ENCODE measurements at regions not wholly inside any gene's neighbourhood (a gene's known extent, or its start where the extent isn't known, plus 50 kb on each side); places are given as distances from the start of the nearest gene placed in this dataset.

GRCh38 chr12:93072340-93072739, 143.2 kb upstream of the EEA1 start:
- Histone ChIP-seq H3K36me3 (ENCODE audit: control insufficient read depth, insufficient read depth, low read length) (no peaks in the 10 kb centered on the region), H3K4me3 (replicated peaks in 1 of 4; ENCODE audit: control extremely low read depth in 1 of 4, insufficient read depth in 1 of 4, low read depth in 3 of 4, low read length in 4 of 4) (no peak overlapping the region), H3K27me3 (ENCODE audit: control insufficient read depth, insufficient read depth, low read length) (peaks cover 2% of the 10 kb centered on the region), H3K79me2 (ENCODE audit: control insufficient read depth, insufficient read depth, low read length) (no peaks in the 10 kb centered on the region), H3K27ac (ENCODE audit: insufficient read depth, low read length) (no peak overlapping the region), H3K4me1 (ENCODE audit: control insufficient read depth, extremely low read depth, insufficient read depth, low read length) (no peaks in the 10 kb centered on the region), H3K4me2 (ENCODE audit: extremely low read depth, insufficient read depth, low read length) (no peak overlapping the region), H2AFZ (ENCODE audit: low read length) (no peak overlapping the region), H3K9ac (ENCODE audit: insufficient read depth, low read length) (no peak overlapping the region), H3K9me3 (ENCODE audit: control insufficient read depth, insufficient read depth, low read depth, low read length) (no peaks in the 10 kb centered on the region), H4K20me1 (ENCODE audit: control insufficient read depth, extremely low read depth, insufficient read depth, low read length) (no peaks in the 10 kb centered on the region)
- DNase-seq (ENCODE audit: low read depth in 2 of 2): no peak
- no peak for TF ChIP-seq EZH2 (IDR thresholded peaks at IDR 0.05; ENCODE audit: low read length, missing control alignments)
- no peak for TF ChIP-seq CTCF (conservative IDR thresholded peaks at IDR 0.05 in 1 of 2, IDR thresholded peaks at IDR 0.05 in 1 of 2; ENCODE audit: low read depth in 1 of 2, low read length in 2 of 2)

GRCh38 chr12:93073324-93073723, 144.2 kb upstream of the EEA1 start:
- no peak overlapping the region for H3K4me2 ChIP-seq (ENCODE audit: extremely low read depth, insufficient read depth, low read length)
- no peak overlapping the region for H3K9ac ChIP-seq (ENCODE audit: insufficient read depth, low read length)
- H3K4me1 ChIP-seq (ENCODE audit: control insufficient read depth, extremely low read depth, insufficient read depth, low read length): no peaks in the 10 kb centered on the region
- no peak overlapping the region for H2AFZ ChIP-seq (ENCODE audit: low read length)
- H4K20me1 ChIP-seq (ENCODE audit: control insufficient read depth, extremely low read depth, insufficient read depth, low read length): no peaks in the 10 kb centered on the region
- no peaks in the 10 kb centered on the region for H3K79me2 ChIP-seq (ENCODE audit: control insufficient read depth, insufficient read depth, low read length)
- H3K27ac ChIP-seq (ENCODE audit: insufficient read depth, low read length): no peak overlapping the region
- no peaks in the 10 kb centered on the region for H3K9me3 ChIP-seq (ENCODE audit: control insufficient read depth, insufficient read depth, low read depth, low read length)
- no peak overlapping the region for H3K4me3 ChIP-seq (replicated peaks in 1 of 4; ENCODE audit: control extremely low read depth in 1 of 4, insufficient read depth in 1 of 4, low read depth in 3 of 4, low read length in 4 of 4)
- peaks cover 2% of the 10 kb centered on the region for H3K27me3 ChIP-seq (ENCODE audit: control insufficient read depth, insufficient read depth, low read length)
- TF ChIP-seq EZH2 (IDR thresholded peaks at IDR 0.05; ENCODE audit: low read length, missing control alignments): no peak
- TF ChIP-seq CTCF (conservative IDR thresholded peaks at IDR 0.05 in 1 of 2, IDR thresholded peaks at IDR 0.05 in 1 of 2; ENCODE audit: low read depth in 1 of 2, low read length in 2 of 2): no peak
- DNase-seq (ENCODE audit: low read depth in 2 of 2): no peak
- H3K36me3 ChIP-seq (ENCODE audit: control insufficient read depth, insufficient read depth, low read length): no peaks in the 10 kb centered on the region

GRCh38 chr12:93078059-93078458, 149.0 kb upstream of the EEA1 start:
- Histone ChIP-seq H3K4me1 (ENCODE audit: control insufficient read depth, extremely low read depth, insufficient read depth, low read length) (no peaks in the 10 kb centered on the region), H2AFZ (ENCODE audit: low read length) (no peak overlapping the region), H3K27ac (ENCODE audit: insufficient read depth, low read length) (no peak overlapping the region), H3K36me3 (ENCODE audit: control insufficient read depth, insufficient read depth, low read length) (no peaks in the 10 kb centered on the region), H3K4me3 (replicated peaks in 1 of 4; ENCODE audit: control extremely low read depth in 1 of 4, insufficient read depth in 1 of 4, low read depth in 3 of 4, low read length in 4 of 4) (no peak overlapping the region), H3K9ac (ENCODE audit: insufficient read depth, low read length) (no peak overlapping the region), H3K79me2 (ENCODE audit: control insufficient read depth, insufficient read depth, low read length) (no peaks in the 10 kb centered on the region), H3K4me2 (ENCODE audit: extremely low read depth, insufficient read depth, low read length) (no peak overlapping the region), H3K27me3 (ENCODE audit: control insufficient read depth, insufficient read depth, low read length) (no peaks in the 10 kb centered on the region), H4K20me1 (ENCODE audit: control insufficient read depth, extremely low read depth, insufficient read depth, low read length) (no peaks in the 10 kb centered on the region), H3K9me3 (ENCODE audit: control insufficient read depth, insufficient read depth, low read depth, low read length) (no peaks in the 10 kb centered on the region)
- no peak for DNase-seq (ENCODE audit: low read depth in 2 of 2)
- TF ChIP-seq CTCF (conservative IDR thresholded peaks at IDR 0.05 in 1 of 2, IDR thresholded peaks at IDR 0.05 in 1 of 2; ENCODE audit: low read depth in 1 of 2, low read length in 2 of 2) (no peak), EZH2 (IDR thresholded peaks at IDR 0.05; ENCODE audit: low read length, missing control alignments) (no peak)
